K562 (cell line): ENCODE measurements at regions not wholly inside any gene's neighbourhood (a gene's known extent, or its start where the extent isn't known, plus 50 kb on each side); places are given as distances from the start of the nearest gene placed in this dataset.

Experiments used
- ATAC-seq: fragments of 200-7000 bp; cut with Tn5 transposase; 3 replicates; pipeline ENCODE4 v1.9.1; 2020; ENCODE audit warnings: moderate library complexity
- BruUV-seq: library from RNA; stranded (reverse); fragments of 400-500 nt; replicated peaks from 2 replicates; lab custom pipeline; 2021; lab: Mats Ljungman, UMichigan
- CTCF ChIA-PET: fragments of 300-600 bp; formaldehyde crosslinking; extraction: SDS; loops from one replicate; lab custom pipeline; 2021; ENCODE audit warnings: low intra/inter-chr PET ratio; lab: Yijun Ruan, JAX
- POLR2A ChIA-PET: fragments of 300-600, 350-650 bp; sonication (Branson Sonifier 250); formaldehyde crosslinking; extraction: SDS; loops from one replicate; lab custom pipeline; 2021; ENCODE audit warnings: antibody characterized with exemption, inconsistent platforms; lab: Yijun Ruan, JAX
- DNase-seq, 4 experiments: peaks; one replicate each; pipeline versions ENCODE4 v3.0.0 to v3.0.0-alpha.2; 2011 to 2018; ENCODE audit warnings: low spot score in 3 of 4, mixed read lengths in 3 of 4; ENCODE audit errors: extremely low read depth in 1 of 4
- FAIRE-seq: peaks from 2 replicates; lab custom pipeline; 2011; peaks lifted over from hg19 to GRCh38; lab: Jason Lieb, UNC
- H2AFZ ChIP-seq: 2 replicates; pipeline ENCODE4 v1.6.0; 2011; ENCODE audit warnings: low read depth, low read length, control low read depth, inconsistent platforms
- H3K27ac ChIP-seq: fragments of 200-600 bp; 3 replicates; pipeline ENCODE4 v1.8.0; 2011; ENCODE audit warnings: low read depth, mild to moderate bottlenecking, control low read depth, inconsistent platforms, low read length, moderate library complexity, mixed read lengths; ENCODE audit errors: extremely low read depth
- H3K27me3 ChIP-seq, 2 experiments: fragments of 300-600 bp in 1 of 2; 2 replicates in 1 of 2; 3 replicates in 1 of 2; pipeline versions ENCODE4 v1.6.0 to v1.8.0; 2011; ENCODE audit warnings: inconsistent platforms in 2 of 2, low read length in 2 of 2, mild to moderate bottlenecking in 1 of 2, mixed read lengths in 1 of 2, moderate library complexity in 1 of 2; ENCODE audit not compliant: control insufficient read depth in 2 of 2, insufficient read depth in 2 of 2
- H3K36me3 ChIP-seq: fragments of 300-600 bp; 3 replicates; pipeline ENCODE4 v1.8.0; 2011; ENCODE audit warnings: mild to moderate bottlenecking, low read length, inconsistent platforms; ENCODE audit not compliant: control insufficient read depth, insufficient read depth
- H3K4me1 ChIP-seq, 2 experiments: fragments of 200-600 bp in 1 of 2; replicated peaks in 1 of 2; 2 replicates in 1 of 2; 3 replicates in 1 of 2; pipeline versions ENCODE4 v1.5.1 to v1.8.0; 2011; ENCODE audit warnings: inconsistent platforms in 2 of 2, low read length in 2 of 2, mild to moderate bottlenecking in 1 of 2, mixed read lengths in 1 of 2, moderate library complexity in 1 of 2; ENCODE audit not compliant: control insufficient read depth in 2 of 2, insufficient read depth in 2 of 2
- H3K4me2 ChIP-seq: 2 replicates; pipeline ENCODE4 v1.6.1; 2011; ENCODE audit warnings: low read length, control low read depth, inconsistent platforms, mixed read lengths; ENCODE audit not compliant: insufficient read depth
- H3K4me3 ChIP-seq: fragments of 200-600 bp; sonication (generic), shearing (Covaris generic); 2 replicates; pipeline ENCODE4 v1.5.1; 2016; ENCODE audit warnings: control low read depth, inconsistent platforms
- H3K79me2 ChIP-seq: fragments of 200-600 bp; 3 replicates; pipeline ENCODE4 v1.8.0; 2011; ENCODE audit warnings: low read length, inconsistent platforms; ENCODE audit not compliant: control insufficient read depth, insufficient read depth
- H3K9ac ChIP-seq, 2 experiments: 2 replicates each; pipeline versions ENCODE4 v1.6.0 to v1.6.1; 2011; ENCODE audit warnings: low read depth in 2 of 2, low read length in 2 of 2, control low read depth in 1 of 2, inconsistent platforms in 1 of 2, mild to moderate bottlenecking in 1 of 2, mixed read lengths in 1 of 2; ENCODE audit not compliant: insufficient read depth in 1 of 2
- H3K9me1 ChIP-seq: one replicate; pipeline ENCODE4 v1.6.0; 2011; ENCODE audit warnings: inconsistent platforms, mild to moderate bottlenecking, low read length, moderate library complexity; ENCODE audit not compliant: control insufficient read depth, insufficient read depth
- H3K9me3 ChIP-seq: replicated peaks from 2 replicates; pipeline ENCODE4 v1.5.1; 2011; ENCODE audit warnings: low read depth, low read length, inconsistent platforms; ENCODE audit not compliant: control insufficient read depth, insufficient read depth
- H4K20me1 ChIP-seq: replicated peaks from 2 replicates; pipeline ENCODE4 v1.6.1; 2011; ENCODE audit warnings: low read length, inconsistent platforms, mixed read lengths; ENCODE audit not compliant: control insufficient read depth, insufficient read depth
- BDP1 ChIP-seq: IDR thresholded peaks from 3 replicates; pipeline ENCODE4 v1.6.1; 2011; ENCODE audit not compliant: insufficient read length, insufficient read depth
- CBFB ChIP-seq: sonication (generic); formaldehyde crosslinking; IDR thresholded peaks from 2 replicates; pipeline ENCODE4 v1.4.0; 2020; ENCODE audit warnings: mild to moderate bottlenecking, missing genetic modification reagents
- DMBX1 ChIP-seq: fragments of 250-450 bp; sonication (Bioruptor Pico); IDR thresholded peaks from 2 replicates; pipeline ENCODE4 v1.8.0; 2022; ENCODE audit warnings: inconsistent platforms, mild to moderate bottlenecking, moderate library complexity, borderline replicate concordance
- FOXJ2 ChIP-seq: fragments of 200-800 bp; sonication (Bioruptor generic); IDR thresholded peaks from 2 replicates; pipeline ENCODE4 v1.6.1; 2016; ENCODE audit warnings: missing genetic modification characterization, missing compliant biosample characterization
- FOXP1 ChIP-seq: sonication (generic); formaldehyde crosslinking; IDR thresholded peaks from 2 replicates; pipeline ENCODE4 v1.8.0; 2022; ENCODE audit warnings: mild to moderate bottlenecking, missing genetic modification reagents
- NR2F6 ChIP-seq: fragments of 450-650 bp; formaldehyde crosslinking; IDR thresholded peaks from 2 replicates; pipeline ENCODE4 v1.4.0; 2020; ENCODE audit warnings: mild to moderate bottlenecking
- SMARCC2 ChIP-seq: fragments of 450-650 bp; IDR thresholded peaks from 2 replicates; pipeline ENCODE4 v1.6.1; 2017; ENCODE audit warnings: antibody characterized with exemption, moderate library complexity, mild to moderate bottlenecking, low read depth
- ZKSCAN3 ChIP-seq: fragments of 250-450 bp; sonication (Bioruptor Pico); IDR thresholded peaks from 2 replicates; pipeline ENCODE4 v1.4.0; 2020
- ZNF12 ChIP-seq: sonication (generic); formaldehyde crosslinking; IDR thresholded peaks from 2 replicates; pipeline ENCODE4 v1.4.0; 2020; ENCODE audit warnings: mild to moderate bottlenecking, missing genetic modification reagents
- WGBS: fragments of 100-300 bp; shearing (Covaris generic); methylation state at CpG from one replicate; pipeline ENCODE4 v1.1.6; 2016; ENCODE audit warnings: low coverage, mixed read lengths; ENCODE audit not compliant: insufficient coverage; ENCODE audit errors: missing lambda C conversion rate; 5-methylcytosine and 5-hydroxymethylcytosine counted together
- in situ Hi-C: fragments of 300-500 bp; cut with MboI; formaldehyde crosslinking; loops from 4 replicates; pipeline ENCODE4 v1.15.0; 2018; ENCODE audit warnings: inconsistent platforms, mixed read lengths
- intact Hi-C: fragments of 100-400 bp; cut with micrococcal nuclease; formaldehyde crosslinking; loops from 2 replicates; pipeline ENCODE4 v1.14.2; 2022
- TF ChIP-seq, protein P1 (sequence below): fragments of 250-450 bp; sonication (Bioruptor Pico); IDR thresholded peaks from 2 replicates; pipeline ENCODE4 v1.8.0; 2022; ENCODE audit warnings: moderate library complexity, mild to moderate bottlenecking, inconsistent platforms

DNA sequence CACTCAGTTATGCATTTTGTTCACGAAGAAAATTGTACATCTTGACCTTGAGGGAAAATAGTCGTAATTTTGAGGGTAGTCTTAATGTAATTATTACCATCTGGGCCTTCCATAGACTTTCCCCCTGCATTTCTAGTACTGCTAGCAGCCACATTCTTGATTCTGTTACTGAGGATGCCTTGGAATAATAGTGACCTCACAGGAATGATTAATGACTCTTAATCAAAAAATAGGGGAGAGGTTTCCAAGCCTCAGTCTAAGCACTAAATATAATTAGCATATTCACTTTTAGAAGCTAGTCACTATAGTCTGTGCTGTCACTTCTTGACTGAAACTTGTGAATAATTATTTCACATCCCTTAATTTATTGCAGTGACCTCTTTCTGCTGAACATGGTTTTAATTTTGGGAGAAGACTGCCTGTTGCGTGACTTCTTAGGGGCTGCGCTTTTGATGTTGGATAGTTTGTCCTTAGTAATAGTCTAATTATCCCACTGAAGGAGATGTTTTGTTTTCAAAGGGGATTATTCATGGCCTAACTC is 400.5 kb downstream of the ADAMTS20 start:
- 8% methylated on average over 4 of the region's 4 CpGs for WGBS
- H4K20me1 ChIP-seq: no peaks in the 10 kb centered on the region
- TF ChIP-seq BDP1: no peak
- no peak for TF ChIP-seq CBFB
- TF ChIP-seq NR2F6 (CRISPR knock-in tag): no peak
- no peak for TF ChIP-seq SMARCC2
- TF ChIP-seq, protein P1, sequence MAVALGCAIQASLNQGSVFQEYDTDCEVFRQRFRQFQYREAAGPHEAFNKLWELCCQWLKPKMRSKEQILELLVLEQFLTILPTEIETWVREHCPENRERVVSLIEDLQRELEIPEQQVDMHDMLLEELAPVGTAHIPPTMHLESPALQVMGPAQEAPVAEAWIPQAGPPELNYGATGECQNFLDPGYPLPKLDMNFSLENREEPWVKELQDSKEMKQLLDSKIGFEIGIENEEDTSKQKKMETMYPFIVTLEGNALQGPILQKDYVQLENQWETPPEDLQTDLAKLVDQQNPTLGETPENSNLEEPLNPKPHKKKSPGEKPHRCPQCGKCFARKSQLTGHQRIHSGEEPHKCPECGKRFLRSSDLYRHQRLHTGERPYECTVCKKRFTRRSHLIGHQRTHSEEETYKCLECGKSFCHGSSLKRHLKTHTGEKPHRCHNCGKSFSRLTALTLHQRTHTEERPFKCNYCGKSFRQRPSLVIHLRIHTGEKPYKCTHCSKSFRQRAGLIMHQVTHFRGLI (CRISPR knock-in tag): no peak
- TF ChIP-seq FOXJ2: no peak
- no peak for TF ChIP-seq ZNF12
- no peak for TF ChIP-seq DMBX1 (CRISPR knock-in tag)
- no peak for TF ChIP-seq ZKSCAN3 (CRISPR knock-in tag)
- TF ChIP-seq FOXP1 (CRISPR knock-in tag): no peak
- H3K9me1 ChIP-seq: no peaks in the 10 kb centered on the region
- FAIRE-seq (no peak), ATAC-seq (no peak), DNase-seq (no peak)
- no peak overlapping the region for H3K27ac ChIP-seq
- H3K4me3 ChIP-seq: no peak overlapping the region
- H2AFZ ChIP-seq: no peak overlapping the region
- in situ Hi-C loops: no loop called here
- H3K9ac ChIP-seq: no peak overlapping the region
- intact Hi-C loops: no loop called here
- BruUV-seq: no TSS peak
- H3K79me2 ChIP-seq: no peaks in the 10 kb centered on the region
- no peaks in the 10 kb centered on the region for H3K9me3 ChIP-seq
- H3K27me3 ChIP-seq: no peaks in the 10 kb centered on the region
- CTCF ChIA-PET: no interaction called here
- H3K4me2 ChIP-seq: no peak overlapping the region
- H3K4me1 ChIP-seq: no peaks in the 10 kb centered on the region
- POLR2A ChIA-PET: interaction anchor here (0.7 kb wide), 1 partner anchor 27 kb away, joined by 3 read pairs; no protein-coding TSS in a partner anchor
- H3K36me3 ChIP-seq: no peaks in the 10 kb centered on the region
